ENCODE measurements at regions not wholly inside any gene's neighbourhood (a gene's known extent, or its start where the extent isn't known, plus 50 kb on each side); places are given as distances from the start of the nearest gene placed in this dataset.

GRCh38 chr4:144338148-144338547, 197.6 kb upstream of the GYPA start:
- Mint-ChIP-seq H3K36me3 (no peaks in the 10 kb centered on the region), H3K27me3 (peaks cover 0 to 12% of the 10 kb centered on the region in 2 donors), H3K4me3 (no peak overlapping the region), H3K27ac (no peak overlapping the region), H3K4me1 (peaks cover 1 to 6% of the 10 kb centered on the region in 2 donors), H3K9me3 (peaks cover 0 to 7% of the 10 kb centered on the region in 2 donors)
- no peak for DNase-seq
- peak; percentile 29 to 56 for ATAC-seq (replicated peaks)

GRCh38 chr4:144338834-144339233, 198.3 kb upstream of the GYPA start:
- Mint-ChIP-seq H3K36me3 (no peaks in the 10 kb centered on the region), H3K4me3 (no peak overlapping the region), H3K27me3 (peaks cover 0 to 12% of the 10 kb centered on the region in 2 donors), H3K27ac (no peak overlapping the region), H3K4me1 (peaks cover 1 to 6% of the 10 kb centered on the region in 2 donors), H3K9me3 (peaks cover 0 to 7% of the 10 kb centered on the region in 2 donors)
- DNase-seq (no peak), ATAC-seq (replicated peaks) (no peak)

GRCh38 chr4:144340931-144341330, 200.4 kb upstream of the GYPA start:
- Mint-ChIP-seq H3K4me3 (no peak overlapping the region), H3K9me3 (peaks cover 0 to 7% of the 10 kb centered on the region in 2 donors), H3K36me3 (no peaks in the 10 kb centered on the region), H3K27ac (no peak overlapping the region), H3K27me3 (peaks cover 0 to 12% of the 10 kb centered on the region in 2 donors), H3K4me1 (peaks cover 1 to 6% of the 10 kb centered on the region in 2 donors)
- no peak for DNase-seq
- no peak for ATAC-seq (replicated peaks)

GRCh38 chr4:144342949-144343760, 202.6 kb upstream of the GYPA start:
- ATAC-seq (replicated peaks) (no peak), DNase-seq (no peak)
- peaks cover 0 to 7% of the 10 kb centered on the region in 2 donors for H3K9me3 Mint-ChIP-seq
- H3K27me3 Mint-ChIP-seq: peaks cover 0 to 7% of the 10 kb centered on the region in 2 donors
- H3K4me3 Mint-ChIP-seq: no peak overlapping the region
- H3K27ac Mint-ChIP-seq: no peak overlapping the region
- no peaks in the 10 kb centered on the region for H3K36me3 Mint-ChIP-seq
- peaks cover 0 to 6% of the 10 kb centered on the region in 2 donors for H3K4me1 Mint-ChIP-seq

GRCh38 chr4:144347121-144347520, 206.6 kb upstream of the GYPA start:
- ATAC-seq (replicated peaks) (no peak), DNase-seq (no peak)
- no peaks in the 10 kb centered on the region for H3K27me3 Mint-ChIP-seq
- no peak overlapping the region for H3K27ac Mint-ChIP-seq
- no peaks in the 10 kb centered on the region for H3K4me1 Mint-ChIP-seq
- H3K4me3 Mint-ChIP-seq: no peak overlapping the region
- no peaks in the 10 kb centered on the region for H3K9me3 Mint-ChIP-seq
- no peaks in the 10 kb centered on the region for H3K36me3 Mint-ChIP-seq

- H3K9me3 Mint-ChIP-seq: no peaks in the 10 kb centered on the region
- H3K27me3 Mint-ChIP-seq: peaks cover 11 to 31% of the 10 kb centered on the region in 2 donors
- H3K4me3 Mint-ChIP-seq: no peak overlapping the region
- H3K36me3 Mint-ChIP-seq: no peaks in the 10 kb centered on the region
- H3K4me1 Mint-ChIP-seq: peaks cover 0 to 1% of the 10 kb centered on the region in 2 donors
- ATAC-seq (replicated peaks) (no peak), DNase-seq (no peak)
- H3K27ac Mint-ChIP-seq: no peak overlapping the region
These were observed 210.2 kb upstream of the GYPA start for GRCh38 chr4:144350706-144351105.

- Mint-ChIP-seq H3K27ac (no peak overlapping the region), H3K9me3 (no peaks in the 10 kb centered on the region), H3K4me1 (peaks cover 5 to 7% of the 10 kb centered on the region in 2 donors), H3K27me3 (peaks cover 17 to 37% of the 10 kb centered on the region in 2 donors), H3K4me3 (no peak overlapping the region), H3K36me3 (no peaks in the 10 kb centered on the region)
- DNase-seq: no peak
- ATAC-seq (replicated peaks): no peak
These were observed 210.8 kb upstream of the GYPA start for GRCh38 chr4:144351306-144351705.

- DNase-seq (no peak), ATAC-seq (replicated peaks) (no peak)
- Mint-ChIP-seq H3K27me3 (peaks cover 21 to 37% of the 10 kb centered on the region in 2 donors), H3K4me1 (peaks cover 20 to 27% of the 10 kb centered on the region in 2 donors), H3K9me3 (no peaks in the 10 kb centered on the region), H3K27ac (no peak overlapping the region), H3K4me3 (no peak overlapping the region), H3K36me3 (no peaks in the 10 kb centered on the region)
These were observed 212.8 kb upstream of the GYPA start for GRCh38 chr4:144353292-144353691.

GRCh38 chr4:144355811-144356757, 215.6 kb upstream of the GYPA start:
- peak overlapping the region; percentile 44 for H3K27ac Mint-ChIP-seq
- peaks cover 0 to 2% of the 10 kb centered on the region in 2 donors for H3K36me3 Mint-ChIP-seq
- H3K9me3 Mint-ChIP-seq: peaks cover 2 to 6% of the 10 kb centered on the region in 2 donors
- DNase-seq (peak; percentile 49), ATAC-seq (replicated peaks) (peak; percentile 89 to 91)
- peaks cover 33 to 49% of the 10 kb centered on the region in 2 donors for H3K27me3 Mint-ChIP-seq
- H3K4me1 Mint-ChIP-seq: peaks cover 31 to 48% of the 10 kb centered on the region in 2 donors
- H3K4me3 Mint-ChIP-seq: no peak overlapping the region

GRCh38 chr4:144356941-144357381, 216.4 kb upstream of the GYPA start:
- Mint-ChIP-seq H3K4me1 (peaks cover 31 to 48% of the 10 kb centered on the region in 2 donors), H3K9me3 (peaks cover 2 to 6% of the 10 kb centered on the region in 2 donors), H3K4me3 (no peak overlapping the region), H3K36me3 (peaks cover 0 to 2% of the 10 kb centered on the region in 2 donors), H3K27me3 (peaks cover 40 to 54% of the 10 kb centered on the region in 2 donors), H3K27ac (no peak overlapping the region)
- no peak for ATAC-seq (replicated peaks)
- no peak for DNase-seq

GRCh38 chr4:144357975-144358374, 217.5 kb upstream of the GYPA start:
- ATAC-seq (replicated peaks) (peak; percentile 75 to 83), DNase-seq (no peak)
- peaks cover 0 to 2% of the 10 kb centered on the region in 2 donors for H3K36me3 Mint-ChIP-seq
- peaks cover 36 to 46% of the 10 kb centered on the region in 2 donors for H3K27me3 Mint-ChIP-seq
- H3K9me3 Mint-ChIP-seq: peaks cover 2 to 6% of the 10 kb centered on the region in 2 donors
- peaks cover 31 to 48% of the 10 kb centered on the region in 2 donors for H3K4me1 Mint-ChIP-seq
- peak overlapping the region; percentile 42 to 62 for H3K4me3 Mint-ChIP-seq
- peak overlapping the region; percentile 62 for H3K27ac Mint-ChIP-seq

GRCh38 chr4:144360146-144360793, 219.8 kb upstream of the GYPA start:
- Mint-ChIP-seq H3K36me3 (peaks cover 0 to 2% of the 10 kb centered on the region in 2 donors), H3K4me3 (no peak overlapping the region), H3K27ac (peak overlapping the region; percentile 4), H3K9me3 (peaks cover 2 to 6% of the 10 kb centered on the region in 2 donors), H3K27me3 (peaks cover 25 to 31% of the 10 kb centered on the region in 2 donors), H3K4me1 (peaks cover 31 to 48% of the 10 kb centered on the region in 2 donors)
- DNase-seq (no peak), ATAC-seq (replicated peaks) (peak; percentile 58 to 61)

GRCh38 chr4:144362366-144362765, 221.8 kb upstream of the GYPA start:
- DNase-seq: no peak
- Mint-ChIP-seq H3K9me3 (peaks cover 2 to 6% of the 10 kb centered on the region in 2 donors), H3K4me3 (no peak overlapping the region), H3K27ac (no peak overlapping the region), H3K36me3 (peaks cover 0 to 2% of the 10 kb centered on the region in 2 donors), H3K4me1 (peaks cover 20 to 30% of the 10 kb centered on the region in 2 donors), H3K27me3 (peaks cover 17 to 24% of the 10 kb centered on the region in 2 donors)
- no peak for ATAC-seq (replicated peaks)
